Psoas muscle (tissue), 7 donors: ENCODE measurements at regions not wholly inside any gene's neighbourhood (a gene's known extent, or its start where the extent isn't known, plus 50 kb on each side); places are given as distances from the start of the nearest gene placed in this dataset.

Source experiments
- ATAC-seq, 4 donors: fragments of 200-7000 bp; cut with Tn5 transposase; one replicate each; pipeline ENCODE4 v1.9.1; 2020; ENCODE audit warnings: moderate library complexity in 3 of 4, mild to moderate bottlenecking in 2 of 4
- DNase-seq, 2 donors: peaks; one replicate each; pipeline ENCODE4 v3.0.0-alpha.2; 2020
- H3K27ac ChIP-seq: fragments of 200-600 bp; one replicate; pipeline ENCODE4 v1.8.0; 2022
- H3K27me3 ChIP-seq, 3 donors: fragments of 200-600 bp in 1 of 3; one replicate each; pipeline versions ENCODE4 v1.6.1 to v1.8.0; 2013 to 2022; ENCODE audit warnings: low read length in 2 of 3, mild to moderate bottlenecking in 2 of 3, moderate library complexity in 1 of 3; ENCODE audit not compliant: insufficient read depth in 3 of 3
- H3K36me3 ChIP-seq, 2 donors: fragments of 200-600 bp in 1 of 2; one replicate each; pipeline versions ENCODE4 v1.6.1 to v1.8.0; 2013 to 2022; ENCODE audit warnings: low read depth in 1 of 2, mild to moderate bottlenecking in 1 of 2, moderate library complexity in 1 of 2; ENCODE audit not compliant: insufficient read depth in 1 of 2
- H3K4me1 ChIP-seq: fragments of 200-600 bp; one replicate; pipeline ENCODE4 v1.8.0; 2022
- H3K4me3 ChIP-seq: fragments of 200-600 bp; one replicate; pipeline ENCODE4 v1.8.0; 2022; ENCODE audit warnings: mild to moderate bottlenecking
- H3K9me3 ChIP-seq: fragments of 200-600 bp; one replicate; pipeline ENCODE4 v1.8.0; 2022
- WGBS, 3 donors: extraction: QIAGEN DNeasy Blood & Tissue Kit; methylation state at CpG; one replicate each; pipeline versions ENCODE4 v1.1.6 to v1.1.7; 2013; 5-methylcytosine and 5-hydroxymethylcytosine counted together
- intact Hi-C, 2 donors: fragments of 100-400 bp; cut with DNase I; formaldehyde crosslinking; loops; one replicate each; pipeline versions ENCODE4 v1.11.0 to v1.14.2; 2022
- TF ChIP-seq, protein P1 (sequence below): fragments of 200-600 bp; IDR thresholded peaks from one replicate; pipeline ENCODE4 v1.8.0; 2022; ENCODE audit warnings: antibody characterized with exemption
- donor health status: healthy with polysubstance abuse.
- donor health status: DM: no; HTN: no; CAD: no; lungs with moderate emphysema.
- donor health status: Bipolar disorder and iron deficiency.
- donor health status: healthy.
- donor health status: DM: yes; HTN: yes; CAD: no.
- donor health status: DM: no; HTN: no; CAD: no.
- donor health status: DM: yes; HTN: yes; CAD: no.

DNA sequence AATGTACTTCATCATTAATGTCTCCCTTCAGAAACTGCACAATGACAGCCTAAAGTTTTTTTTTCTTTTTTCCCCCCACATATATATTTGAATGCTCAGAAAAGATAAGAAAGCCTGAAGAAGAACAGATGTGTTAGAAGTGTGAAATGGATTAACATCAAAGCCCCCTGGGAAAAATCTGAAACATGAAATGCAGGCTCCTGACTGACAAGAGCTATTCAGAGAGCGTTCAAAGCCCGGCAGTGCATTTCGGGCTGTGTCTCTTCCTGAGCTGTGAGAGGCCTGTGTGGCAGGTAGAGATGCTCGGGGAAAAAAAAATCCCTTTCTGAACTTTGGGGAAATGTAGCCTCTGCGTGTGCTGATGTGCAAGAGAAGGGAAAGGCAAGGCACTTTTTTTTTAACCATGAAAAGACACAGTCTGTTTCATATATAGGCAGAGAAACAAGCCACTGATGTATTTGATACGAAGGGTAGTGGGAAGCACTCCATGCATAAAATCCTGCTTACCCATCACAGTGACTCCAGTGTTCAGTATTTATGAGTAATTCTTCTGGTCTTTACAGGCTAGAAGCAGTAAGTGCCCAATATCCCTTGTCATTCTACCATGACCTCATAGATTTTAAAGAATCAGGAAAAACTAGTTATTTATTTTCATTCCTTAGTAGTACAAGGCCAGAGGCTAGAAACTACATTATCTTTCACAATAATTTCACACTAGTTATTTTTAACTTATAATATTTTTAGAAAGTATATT lies 1574.2 kb upstream of the PIK3C3 start:
- 62 to 71% (median 66%) methylated on average over 6 of the region's 6 CpGs for WGBS, 3 donors
- intact Hi-C loops = no loop called here
- no peaks in the 10 kb centered on the region for H3K36me3 ChIP-seq

DNA sequence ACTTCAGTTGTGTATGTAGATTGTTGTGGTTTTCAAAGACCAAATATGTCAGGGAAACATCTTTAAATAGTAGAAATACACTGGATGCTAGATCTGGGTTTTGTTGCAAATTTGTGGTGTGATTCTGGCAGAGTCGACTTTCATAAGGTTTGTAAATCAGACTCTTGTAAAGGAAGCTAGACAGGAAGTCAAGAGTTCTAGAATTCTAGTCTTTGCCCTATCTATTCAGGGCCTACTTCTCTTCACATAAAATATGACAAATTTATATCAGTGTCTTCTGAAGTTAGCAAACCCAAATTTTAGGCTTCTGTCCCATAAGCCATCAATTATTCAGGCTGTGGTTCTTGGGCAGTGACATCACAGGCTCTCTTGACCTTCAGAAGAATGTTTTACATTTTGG lies 1579.2 kb upstream of the PIK3C3 start:
- H3K9me3 ChIP-seq = no peaks in the 10 kb centered on the region
- H3K4me1 ChIP-seq = no peaks in the 10 kb centered on the region
- no peaks in the 10 kb centered on the region for H3K27me3 ChIP-seq
- no peak overlapping the region for H3K4me3 ChIP-seq
- DNase-seq (no peak), ATAC-seq (no peak)
- 39 to 51% (median 51%) methylated on average over 1 of the region's 1 CpG for WGBS, 3 donors
- TF ChIP-seq, protein P1, sequence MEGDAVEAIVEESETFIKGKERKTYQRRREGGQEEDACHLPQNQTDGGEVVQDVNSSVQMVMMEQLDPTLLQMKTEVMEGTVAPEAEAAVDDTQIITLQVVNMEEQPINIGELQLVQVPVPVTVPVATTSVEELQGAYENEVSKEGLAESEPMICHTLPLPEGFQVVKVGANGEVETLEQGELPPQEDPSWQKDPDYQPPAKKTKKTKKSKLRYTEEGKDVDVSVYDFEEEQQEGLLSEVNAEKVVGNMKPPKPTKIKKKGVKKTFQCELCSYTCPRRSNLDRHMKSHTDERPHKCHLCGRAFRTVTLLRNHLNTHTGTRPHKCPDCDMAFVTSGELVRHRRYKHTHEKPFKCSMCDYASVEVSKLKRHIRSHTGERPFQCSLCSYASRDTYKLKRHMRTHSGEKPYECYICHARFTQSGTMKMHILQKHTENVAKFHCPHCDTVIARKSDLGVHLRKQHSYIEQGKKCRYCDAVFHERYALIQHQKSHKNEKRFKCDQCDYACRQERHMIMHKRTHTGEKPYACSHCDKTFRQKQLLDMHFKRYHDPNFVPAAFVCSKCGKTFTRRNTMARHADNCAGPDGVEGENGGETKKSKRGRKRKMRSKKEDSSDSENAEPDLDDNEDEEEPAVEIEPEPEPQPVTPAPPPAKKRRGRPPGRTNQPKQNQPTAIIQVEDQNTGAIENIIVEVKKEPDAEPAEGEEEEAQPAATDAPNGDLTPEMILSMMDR = no peak
- no peaks in the 10 kb centered on the region for H3K36me3 ChIP-seq
- H3K27ac ChIP-seq = no peak overlapping the region
- intact Hi-C loops = no loop called here

More for the DNA sequence above, 1574.2 kb upstream of the PIK3C3 start:
- ATAC-seq = no peak
- H3K27ac ChIP-seq = no peak overlapping the region
- TF ChIP-seq, protein P1 = no peak
- no peak for DNase-seq
- H3K4me1 ChIP-seq = no peaks in the 10 kb centered on the region
- no peaks in the 10 kb centered on the region for H3K27me3 ChIP-seq
- no peaks in the 10 kb centered on the region for H3K9me3 ChIP-seq
- H3K4me3 ChIP-seq = no peak overlapping the region

DNA sequence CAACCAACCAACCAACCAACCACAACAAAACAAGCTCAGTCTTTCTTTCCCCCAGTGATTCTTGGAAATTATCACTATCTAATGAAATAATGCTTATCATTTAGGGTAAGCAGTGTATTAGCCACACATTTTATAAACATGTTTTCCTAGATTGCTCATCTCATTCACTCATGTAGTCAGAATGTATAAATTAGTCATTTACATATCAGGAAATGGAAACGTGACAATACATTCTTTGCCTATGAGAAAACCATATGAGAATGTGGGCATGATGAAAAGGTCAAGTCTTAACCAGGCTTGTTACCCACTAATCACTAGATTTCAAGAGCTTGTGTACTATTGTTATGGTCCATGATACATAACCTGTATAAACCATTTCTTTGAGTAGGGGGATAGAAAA lies 1583.4 kb upstream of the PIK3C3 start:
- TF ChIP-seq, protein P1 = no peak
- WGBS, 3 donors = 48 to 58% (median 56%) methylated on average over 1 of the region's 1 CpG
- H3K27ac ChIP-seq = no peak overlapping the region
- ATAC-seq (no peak), DNase-seq (no peak)
- H3K4me1 ChIP-seq = no peaks in the 10 kb centered on the region
- H3K36me3 ChIP-seq = no peaks in the 10 kb centered on the region
- H3K27me3 ChIP-seq = no peaks in the 10 kb centered on the region
- H3K4me3 ChIP-seq = no peak overlapping the region
- intact Hi-C loops = no loop called here
- H3K9me3 ChIP-seq = no peaks in the 10 kb centered on the region

DNA sequence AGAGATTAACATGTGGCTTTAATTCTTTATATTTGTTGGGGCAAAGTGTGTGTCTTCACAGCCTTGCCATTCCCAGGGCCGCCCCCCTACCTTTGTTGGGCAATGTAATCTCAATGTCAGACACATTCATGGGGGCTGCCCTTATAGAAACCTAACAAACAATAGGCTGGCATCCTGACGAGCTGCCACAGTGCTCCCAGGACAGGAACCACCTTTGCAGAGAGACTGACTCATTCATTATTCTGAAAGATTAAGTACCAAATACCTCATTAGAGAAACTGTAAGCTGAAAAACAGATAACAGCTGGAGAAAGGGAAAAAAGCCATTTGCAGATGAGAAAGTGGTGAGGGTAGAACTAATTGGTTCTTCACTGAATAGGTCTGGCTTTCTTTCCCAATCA lies 1587.5 kb upstream of the PIK3C3 start:
- intact Hi-C loops = no loop called here
- Histone ChIP-seq H3K4me1 (no peaks in the 10 kb centered on the region), H3K36me3 (no peaks in the 10 kb centered on the region), H3K27me3 (no peaks in the 10 kb centered on the region), H3K9me3 (no peaks in the 10 kb centered on the region), H3K4me3 (no peak overlapping the region), H3K27ac (no peak overlapping the region)
- DNase-seq (no peak), ATAC-seq (no peak)
- TF ChIP-seq, protein P1 = no peak
- WGBS, 3 donors = 55 to 60% (median 60%) methylated on average over 2 of the region's 2 CpGs

DNA sequence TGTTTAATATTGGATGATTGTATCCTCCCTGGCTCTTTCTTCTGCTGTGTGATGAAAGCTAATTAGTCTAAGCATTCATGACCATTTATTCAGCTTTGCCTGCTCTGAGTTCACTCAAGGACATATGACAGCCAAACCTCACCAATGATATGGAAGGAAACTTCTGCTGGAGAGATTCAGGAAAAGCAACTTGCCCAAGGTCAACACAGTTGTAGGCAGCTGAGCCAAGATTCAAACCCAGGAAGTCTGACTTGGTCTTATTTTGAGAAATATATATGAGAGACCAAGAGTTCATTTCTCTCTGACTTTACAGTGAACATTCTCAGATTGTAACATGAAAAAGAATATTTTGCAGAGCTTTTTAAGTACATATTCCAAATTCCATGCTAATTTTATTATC lies 1588.5 kb upstream of the PIK3C3 start:
- H3K36me3 ChIP-seq = no peaks in the 10 kb centered on the region
- no peak overlapping the region for H3K27ac ChIP-seq
- no peaks in the 10 kb centered on the region for H3K27me3 ChIP-seq
- H3K4me1 ChIP-seq = no peaks in the 10 kb centered on the region
- no peak overlapping the region for H3K4me3 ChIP-seq
- DNase-seq (no peak), ATAC-seq (no peak)
- TF ChIP-seq, protein P1 = no peak
- H3K9me3 ChIP-seq = no peaks in the 10 kb centered on the region
- intact Hi-C loops = no loop called here
